Ishikawa (cell line): ENCODE measurements at regions not wholly inside any gene's neighbourhood (a gene's known extent, or its start where the extent isn't known, plus 50 kb on each side); places are given as distances from the start of the nearest gene placed in this dataset.

Experiments used
- CEBPB ChIP-seq: IDR thresholded peaks from 2 replicates; pipeline ENCODE4 v1.6.1; 2012
- CREB1 ChIP-seq: IDR thresholded peaks from 2 replicates; pipeline ENCODE4 v1.6.1; 2012; ENCODE audit warnings: low read depth
- EGR1 ChIP-seq: IDR thresholded peaks from 2 replicates; pipeline ENCODE4 v1.6.1; 2012
- FOXM1 ChIP-seq: IDR thresholded peaks from 2 replicates; pipeline ENCODE4 v1.6.1; 2012; ENCODE audit warnings: low read depth, borderline replicate concordance
- MAX ChIP-seq: IDR thresholded peaks from 2 replicates; pipeline ENCODE4 v1.6.1; 2012
- RAD21 ChIP-seq: IDR thresholded peaks from 2 replicates; pipeline ENCODE4 v1.6.1; 2012; ENCODE audit warnings: low read depth
- TAF1 ChIP-seq: IDR thresholded peaks from 2 replicates; pipeline ENCODE4 v1.6.1; 2012; ENCODE audit warnings: low read depth, mild to moderate bottlenecking
- TCF12 ChIP-seq: IDR thresholded peaks from 2 replicates; pipeline ENCODE4 v1.6.1; 2012; ENCODE audit warnings: low read depth
- YY1 ChIP-seq: IDR thresholded peaks from 2 replicates; pipeline ENCODE4 v1.6.1; 2012; ENCODE audit warnings: low read depth
- ZBTB7A ChIP-seq: IDR thresholded peaks from 2 replicates; pipeline ENCODE4 v1.6.1; 2012; ENCODE audit warnings: low read depth
- TF ChIP-seq, protein P1 (sequence below): IDR thresholded peaks from 2 replicates; pipeline ENCODE4 v1.6.1; 2012
- TF ChIP-seq, protein P2 (sequence below): IDR thresholded peaks from 2 replicates; pipeline ENCODE4 v1.6.1; 2012; ENCODE audit warnings: low read depth, mild to moderate bottlenecking

- TF ChIP-seq RAD21 (no peak), CREB1 (no peak), CEBPB (no peak), EGR1 (no peak), FOXM1 (no peak), TAF1 (no peak), YY1 (no peak), ZBTB7A (no peak), TCF12 (no peak), MAX (no peak)
- TF ChIP-seq, protein P1, sequence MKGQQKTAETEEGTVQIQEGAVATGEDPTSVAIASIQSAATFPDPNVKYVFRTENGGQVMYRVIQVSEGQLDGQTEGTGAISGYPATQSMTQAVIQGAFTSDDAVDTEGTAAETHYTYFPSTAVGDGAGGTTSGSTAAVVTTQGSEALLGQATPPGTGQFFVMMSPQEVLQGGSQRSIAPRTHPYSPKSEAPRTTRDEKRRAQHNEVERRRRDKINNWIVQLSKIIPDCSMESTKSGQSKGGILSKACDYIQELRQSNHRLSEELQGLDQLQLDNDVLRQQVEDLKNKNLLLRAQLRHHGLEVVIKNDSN = no peak
- TF ChIP-seq, protein P2, sequence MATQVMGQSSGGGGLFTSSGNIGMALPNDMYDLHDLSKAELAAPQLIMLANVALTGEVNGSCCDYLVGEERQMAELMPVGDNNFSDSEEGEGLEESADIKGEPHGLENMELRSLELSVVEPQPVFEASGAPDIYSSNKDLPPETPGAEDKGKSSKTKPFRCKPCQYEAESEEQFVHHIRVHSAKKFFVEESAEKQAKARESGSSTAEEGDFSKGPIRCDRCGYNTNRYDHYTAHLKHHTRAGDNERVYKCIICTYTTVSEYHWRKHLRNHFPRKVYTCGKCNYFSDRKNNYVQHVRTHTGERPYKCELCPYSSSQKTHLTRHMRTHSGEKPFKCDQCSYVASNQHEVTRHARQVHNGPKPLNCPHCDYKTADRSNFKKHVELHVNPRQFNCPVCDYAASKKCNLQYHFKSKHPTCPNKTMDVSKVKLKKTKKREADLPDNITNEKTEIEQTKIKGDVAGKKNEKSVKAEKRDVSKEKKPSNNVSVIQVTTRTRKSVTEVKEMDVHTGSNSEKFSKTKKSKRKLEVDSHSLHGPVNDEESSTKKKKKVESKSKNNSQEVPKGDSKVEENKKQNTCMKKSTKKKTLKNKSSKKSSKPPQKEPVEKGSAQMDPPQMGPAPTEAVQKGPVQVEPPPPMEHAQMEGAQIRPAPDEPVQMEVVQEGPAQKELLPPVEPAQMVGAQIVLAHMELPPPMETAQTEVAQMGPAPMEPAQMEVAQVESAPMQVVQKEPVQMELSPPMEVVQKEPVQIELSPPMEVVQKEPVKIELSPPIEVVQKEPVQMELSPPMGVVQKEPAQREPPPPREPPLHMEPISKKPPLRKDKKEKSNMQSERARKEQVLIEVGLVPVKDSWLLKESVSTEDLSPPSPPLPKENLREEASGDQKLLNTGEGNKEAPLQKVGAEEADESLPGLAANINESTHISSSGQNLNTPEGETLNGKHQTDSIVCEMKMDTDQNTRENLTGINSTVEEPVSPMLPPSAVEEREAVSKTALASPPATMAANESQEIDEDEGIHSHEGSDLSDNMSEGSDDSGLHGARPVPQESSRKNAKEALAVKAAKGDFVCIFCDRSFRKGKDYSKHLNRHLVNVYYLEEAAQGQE = no peak
Measured at GRCh38 chr6:51463321-51463720, 624.1 kb downstream of the PKHD1 start.
